Jurkat, Clone E6-1 (cell line): ENCODE measurements at regions not wholly inside any gene's neighbourhood (a gene's known extent, or its start where the extent isn't known, plus 50 kb on each side); places are given as distances from the start of the nearest gene placed in this dataset.

Experiments
- DNase-seq: peaks from one replicate; pipeline ENCODE4 v3.0.0-alpha.2; 2011; ENCODE audit warnings: low read depth, low spot score
- H3K4me3 ChIP-seq: 2 replicates; pipeline ENCODE4 v1.5.1; 2011; ENCODE audit warnings: mild to moderate bottlenecking, low read length, control low read depth, moderate library complexity

DNA sequence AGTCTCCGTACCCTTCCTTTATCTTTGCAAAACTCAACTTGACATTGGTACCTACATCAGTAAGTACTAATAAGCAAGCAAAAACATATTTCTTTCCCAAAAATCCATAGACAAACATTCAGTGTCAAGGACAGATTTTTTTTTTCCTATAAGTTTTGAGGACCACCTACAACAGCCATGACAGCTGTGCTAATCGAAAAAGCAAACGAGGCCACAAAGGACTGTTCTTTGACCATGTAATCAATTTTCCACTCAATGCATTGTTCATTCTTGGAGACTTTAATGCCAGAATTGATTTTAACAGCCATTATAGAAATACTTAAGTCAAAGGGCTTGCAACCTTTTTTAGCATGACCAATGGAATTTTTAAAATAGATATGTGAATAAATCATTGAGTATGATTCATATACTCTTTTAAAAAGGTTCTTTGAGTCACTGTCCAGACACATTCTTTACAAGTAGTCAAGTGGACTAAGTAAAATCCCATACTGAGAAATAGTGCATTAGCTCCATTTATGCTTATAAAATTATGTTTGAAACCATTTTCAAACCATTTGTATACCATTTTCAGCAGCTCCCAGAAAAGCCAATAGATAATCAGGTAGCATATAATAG lies 323.9 kb downstream of the MZT1 start:
- no peak for DNase-seq
- no peak overlapping the region for H3K4me3 ChIP-seq

GRCh38 chr13:72400856-72401255 lies 326.6 kb downstream of the MZT1 start:
- no peak overlapping the region for H3K4me3 ChIP-seq
- peak; percentile 68 for DNase-seq

DNA sequence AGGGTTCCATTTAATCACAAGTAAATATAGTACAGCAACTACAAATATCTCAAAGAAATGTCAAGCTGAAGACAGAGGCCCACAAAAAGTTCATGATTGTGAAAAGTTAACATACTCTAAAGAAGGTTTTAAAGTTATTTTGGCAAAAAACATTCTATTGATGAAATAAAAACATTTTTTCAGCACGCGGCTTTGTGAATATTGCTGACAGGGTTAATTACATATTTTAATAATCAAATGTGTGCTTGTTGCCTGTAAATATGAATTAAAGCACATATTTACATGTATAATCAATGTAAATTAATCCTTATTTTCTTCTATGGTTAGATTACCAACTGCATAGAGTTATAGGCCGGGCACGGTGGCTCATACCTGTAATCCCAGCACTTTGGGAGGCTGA lies 328.1 kb downstream of the MZT1 start:
- no peak for DNase-seq
- no peak overlapping the region for H3K4me3 ChIP-seq

DNA sequence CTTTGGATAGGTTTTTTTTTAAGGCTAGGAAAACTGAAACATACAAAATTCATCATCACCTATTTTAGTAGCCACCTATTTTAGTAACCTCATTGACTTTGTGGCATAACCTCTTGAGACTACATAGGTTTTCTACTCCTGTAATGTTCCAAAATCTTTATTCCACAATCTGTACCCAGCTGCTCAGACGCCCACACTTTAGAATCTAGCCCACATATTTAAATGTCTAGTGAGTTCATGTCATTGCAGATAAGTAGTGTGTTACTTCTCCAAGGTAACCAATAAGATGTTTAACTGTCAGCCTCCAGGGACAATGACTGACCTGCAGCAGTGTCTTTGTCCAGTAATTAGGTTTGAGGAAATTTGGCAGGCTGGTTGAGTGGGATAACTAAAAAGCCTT lies 330.2 kb downstream of the MZT1 start:
- DNase-seq, result no peak
- H3K4me3 ChIP-seq, result no peak overlapping the region

DNA sequence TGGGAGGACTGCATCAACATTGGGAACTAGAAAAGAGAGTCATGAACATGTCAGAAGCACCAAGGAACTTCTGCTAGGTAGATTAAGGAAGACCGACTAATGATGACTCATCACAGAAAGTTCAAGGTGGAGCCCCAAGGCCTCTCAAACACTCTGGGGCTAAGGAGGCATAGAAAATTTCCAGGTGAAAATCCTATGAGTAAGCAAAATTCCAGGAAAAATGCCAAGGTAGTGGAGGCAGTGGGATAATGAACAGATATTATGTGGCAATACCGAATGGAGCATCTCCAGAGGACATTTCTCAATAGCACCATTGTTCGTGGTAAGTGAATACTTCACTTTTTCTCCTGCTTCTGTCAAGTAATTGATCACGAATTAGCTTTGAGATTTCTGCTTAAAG lies 336.5 kb downstream of the MZT1 start:
- H3K4me3 ChIP-seq, result no peak overlapping the region
- DNase-seq, result no peak

- no peak for DNase-seq
- no peak overlapping the region for H3K4me3 ChIP-seq
Observed at GRCh38 chr13:72386138-72386684, 341.2 kb downstream of the MZT1 start.

- H3K4me3 ChIP-seq, result no peak overlapping the region
- DNase-seq, result no peak
Observed at GRCh38 chr13:72384879-72385278, 342.6 kb downstream of the MZT1 start.

DNA sequence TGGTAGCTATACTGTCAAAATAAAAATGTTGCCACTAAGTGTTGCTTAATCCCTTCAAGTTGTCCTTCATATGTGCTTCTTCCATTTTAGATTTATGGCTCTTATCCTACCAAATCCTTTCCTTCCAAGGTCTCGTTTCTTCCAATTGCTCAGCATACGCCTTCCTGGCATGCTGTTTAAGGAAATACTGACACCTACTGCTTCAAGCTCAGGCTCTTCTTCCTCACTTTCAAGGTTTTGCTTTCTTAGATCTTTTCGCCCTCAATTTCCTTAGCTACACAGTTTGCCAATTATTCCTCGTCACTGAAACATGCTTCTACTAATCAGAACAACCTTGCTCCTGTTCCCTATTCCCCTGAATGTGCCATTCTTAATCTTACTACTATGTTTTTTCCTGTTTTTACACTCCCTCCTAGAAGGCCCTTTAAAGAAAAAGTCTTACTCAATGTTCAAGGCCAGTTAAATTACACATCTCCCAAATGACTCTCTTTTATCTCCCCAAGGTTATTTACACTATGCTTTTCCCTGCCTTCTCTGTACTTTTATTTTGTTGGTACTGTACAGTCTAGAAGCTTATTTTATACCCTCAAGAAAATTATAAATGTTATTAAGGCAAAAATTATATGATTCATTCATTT lies 343.1 kb downstream of the MZT1 start:
- DNase-seq, result no peak
- no peak overlapping the region for H3K4me3 ChIP-seq

- no peak for DNase-seq
- H3K4me3 ChIP-seq, result no peak overlapping the region
Observed at GRCh38 chr13:72383646-72384045, 343.8 kb downstream of the MZT1 start.

DNA sequence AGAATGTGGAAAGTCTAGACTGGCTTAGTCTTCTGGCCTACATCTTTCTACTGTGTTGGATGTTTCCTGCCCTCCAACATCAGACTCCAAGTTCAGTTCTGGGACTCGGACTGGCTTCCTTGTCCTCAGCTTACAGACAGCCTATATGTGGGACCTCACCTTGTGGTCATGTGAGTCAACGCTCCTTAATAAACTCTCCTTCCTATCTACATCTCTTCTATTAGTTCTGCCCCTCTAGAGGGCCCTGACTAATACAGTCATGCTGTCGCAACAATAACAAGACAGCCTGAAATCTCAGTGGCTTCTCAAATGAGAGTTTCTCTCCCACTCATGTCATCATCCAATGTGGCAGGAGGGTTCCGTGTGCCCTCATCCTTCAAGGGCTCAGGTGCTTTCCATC lies 347.8 kb downstream of the MZT1 start:
- H3K4me3 ChIP-seq, result no peak overlapping the region
- no peak for DNase-seq

- peak; percentile 78 for DNase-seq
- H3K4me3 ChIP-seq, result no peak overlapping the region
Observed at GRCh38 chr13:72368031-72368430, 359.4 kb downstream of the MZT1 start.

DNA sequence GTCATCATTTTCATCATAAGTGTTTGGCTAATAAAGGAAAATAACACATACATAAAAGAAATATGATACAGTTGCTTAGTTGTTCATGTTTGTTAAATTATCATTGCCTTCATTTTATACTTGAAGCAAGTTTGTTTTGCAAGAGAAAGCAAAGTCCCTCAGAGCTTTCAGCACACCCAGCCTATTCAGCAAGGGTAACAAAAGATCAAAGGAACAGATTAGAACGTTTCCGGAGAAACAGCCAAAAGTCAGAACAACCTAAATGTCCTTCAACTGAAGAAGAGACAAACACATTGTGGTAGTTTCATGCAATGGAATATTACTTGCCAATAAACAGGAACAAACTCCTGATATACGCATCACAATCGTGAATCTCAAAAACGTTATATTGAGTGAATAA lies 380.7 kb downstream of the MZT1 start:
- no peak for DNase-seq
- H3K4me3 ChIP-seq, result no peak overlapping the region

- no peak for DNase-seq
- no peak overlapping the region for H3K4me3 ChIP-seq
Observed at GRCh38 chr13:72342364-72342763, 385.1 kb downstream of the MZT1 start.

- DNase-seq, result peak; percentile 23
- no peak overlapping the region for H3K4me3 ChIP-seq
Observed at GRCh38 chr13:72341904-72342303, 385.5 kb downstream of the MZT1 start.

GRCh38 chr13:72317346-72318109 lies 409.9 kb downstream of the MZT1 start:
- H3K4me3 ChIP-seq, result no peak overlapping the region
- no peak for DNase-seq

DNA sequence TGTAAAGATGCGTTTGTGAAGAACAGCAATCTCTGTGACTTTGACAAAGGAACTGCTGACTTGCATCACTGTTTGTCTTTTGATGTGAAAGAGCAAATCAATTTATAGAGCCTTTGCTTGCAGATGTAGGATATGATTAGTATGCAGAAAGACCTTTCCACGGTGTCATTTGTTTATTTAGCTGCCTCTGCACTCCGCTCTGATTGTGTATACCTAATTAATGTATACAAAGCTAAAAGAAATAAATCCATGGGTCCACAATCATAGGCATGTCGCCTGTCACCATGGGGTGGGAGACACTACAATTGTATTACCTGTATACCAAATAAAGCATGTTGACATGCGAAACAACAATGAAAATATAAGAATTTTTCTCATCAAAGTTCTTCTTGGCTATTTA lies 410.7 kb downstream of the MZT1 start:
- H3K4me3 ChIP-seq, result no peak overlapping the region
- DNase-seq, result no peak

DNA sequence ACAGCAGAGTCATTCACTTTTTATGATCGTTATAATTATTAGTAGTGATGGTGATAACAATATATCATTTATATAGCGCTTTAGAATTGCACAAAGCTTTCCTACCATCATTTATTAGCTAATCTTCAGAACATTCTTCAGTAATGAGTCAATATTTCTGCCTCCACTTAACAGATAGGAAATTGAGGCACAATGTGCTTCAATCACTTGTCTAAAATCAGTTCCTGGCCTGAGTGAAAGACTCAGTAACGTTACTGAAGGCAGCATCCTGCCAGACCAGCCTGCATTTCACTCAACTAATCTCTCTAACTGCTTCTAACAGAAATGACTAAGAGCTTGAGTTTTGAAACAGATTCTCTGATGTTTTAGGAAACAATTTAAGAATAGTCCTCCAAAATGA lies 412.1 kb downstream of the MZT1 start:
- DNase-seq, result no peak
- no peak overlapping the region for H3K4me3 ChIP-seq

GRCh38 chr13:72314210-72314609 lies 413.2 kb downstream of the MZT1 start:
- no peak overlapping the region for H3K4me3 ChIP-seq
- DNase-seq, result no peak

DNA sequence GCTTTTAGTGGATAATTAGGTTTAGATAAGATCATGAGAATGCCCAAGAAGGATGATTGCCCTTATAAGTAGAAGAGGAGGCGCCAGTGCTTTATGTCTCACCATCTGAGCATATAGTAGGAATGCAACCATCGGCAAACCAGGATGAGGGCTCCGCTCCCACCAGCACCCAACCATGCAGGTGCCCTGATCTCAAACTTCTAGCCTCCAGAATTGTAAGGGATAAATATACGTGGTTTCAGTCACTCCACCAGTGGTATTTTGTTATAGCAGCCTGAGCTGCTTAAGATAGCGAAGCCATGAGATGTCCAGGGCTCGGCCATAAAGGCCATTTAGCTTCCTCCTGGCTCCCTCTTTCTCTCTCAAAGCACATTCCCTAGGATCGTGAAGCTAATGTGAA lies 413.9 kb downstream of the MZT1 start:
- DNase-seq, result no peak
- H3K4me3 ChIP-seq, result no peak overlapping the region
